BE2C (cell line): ENCODE measurements at regions not wholly inside any gene's neighbourhood (a gene's known extent, or its start where the extent isn't known, plus 50 kb on each side); places are given as distances from the start of the nearest gene placed in this dataset.

Source experiments
- DNase-seq: peaks from one replicate; pipeline ENCODE4 v3.0.0-alpha.2; 2020
- H3K27me3 ChIP-seq: fragments of 250-450 bp; sonication (Bioruptor Pico); 2 replicates; pipeline ENCODE4 v1.5.1; 2020; ENCODE audit warnings: mild to moderate bottlenecking
- H3K36me3 ChIP-seq: fragments of 250-450 bp; sonication (Bioruptor Pico); 2 replicates; pipeline ENCODE4 v1.5.1; 2020; ENCODE audit warnings: mild to moderate bottlenecking
- H3K4me1 ChIP-seq: fragments of 250-450 bp; sonication (Bioruptor Pico); 2 replicates; pipeline ENCODE4 v1.5.1; 2020
- H3K4me3 ChIP-seq: 2 replicates; pipeline ENCODE4 v1.5.1; 2011; ENCODE audit warnings: low read depth, low read length
- H3K9me3 ChIP-seq: fragments of 250-450 bp; sonication (Bioruptor Pico); 2 replicates; pipeline ENCODE4 v1.5.1; 2020
- CTCF ChIP-seq: IDR thresholded peaks from 2 replicates; pipeline ENCODE4 v1.5.1; 2012; ENCODE audit warnings: mild to moderate bottlenecking, low read depth, low read length

GRCh38 chr5:24177821-24178220, 467.0 kb downstream of the CDH10 start:
- no peaks in the 10 kb centered on the region for H3K36me3 ChIP-seq
- DNase-seq, result no peak
- H3K27me3 ChIP-seq, result no peaks in the 10 kb centered on the region
- H3K9me3 ChIP-seq, result no peaks in the 10 kb centered on the region
- no peak overlapping the region for H3K4me3 ChIP-seq
- no peak for TF ChIP-seq CTCF
- H3K4me1 ChIP-seq, result no peaks in the 10 kb centered on the region

- no peaks in the 10 kb centered on the region for H3K27me3 ChIP-seq
- no peaks in the 10 kb centered on the region for H3K36me3 ChIP-seq
- no peak for DNase-seq
- no peaks in the 10 kb centered on the region for H3K9me3 ChIP-seq
- no peak for TF ChIP-seq CTCF
- H3K4me3 ChIP-seq, result no peak overlapping the region
- H3K4me1 ChIP-seq, result no peaks in the 10 kb centered on the region
Measured at GRCh38 chr5:24183981-24184380, 460.8 kb downstream of the CDH10 start.

GRCh38 chr5:24188216-24188925, 456.4 kb downstream of the CDH10 start:
- Histone ChIP-seq H3K9me3 (no peaks in the 10 kb centered on the region), H3K36me3 (no peaks in the 10 kb centered on the region), H3K27me3 (no peaks in the 10 kb centered on the region), H3K4me1 (no peaks in the 10 kb centered on the region), H3K4me3 (no peak overlapping the region)
- no peak for DNase-seq
- TF ChIP-seq CTCF, result no peak

GRCh38 chr5:24196789-24197188, 448.0 kb downstream of the CDH10 start:
- H3K4me3 ChIP-seq, result 0 out of 2 replicates have a peak overlapping the region, but pooled peaks have one; percentile 10
- TF ChIP-seq CTCF, result no peak
- H3K4me1 ChIP-seq, result no peaks in the 10 kb centered on the region; the same call in 1 of the 2 replicates
- no peaks in the 10 kb centered on the region for H3K36me3 ChIP-seq
- H3K27me3 ChIP-seq, result no peaks in the 10 kb centered on the region
- H3K9me3 ChIP-seq, result no peaks in the 10 kb centered on the region
- no peak for DNase-seq

- Histone ChIP-seq H3K9me3 (no peaks in the 10 kb centered on the region), H3K4me1 (peaks cover 4% of the 10 kb centered on the region; the same call in 1 of the 2 replicates), H3K36me3 (no peaks in the 10 kb centered on the region), H3K4me3 (no peak overlapping the region), H3K27me3 (no peaks in the 10 kb centered on the region)
- DNase-seq, result no peak
- TF ChIP-seq CTCF, result no peak
Measured at GRCh38 chr5:24208686-24209106, 436.1 kb downstream of the CDH10 start.

- Histone ChIP-seq H3K9me3 (no peaks in the 10 kb centered on the region), H3K36me3 (no peaks in the 10 kb centered on the region), H3K4me1 (peaks cover 4% of the 10 kb centered on the region; the same call in 1 of the 2 replicates), H3K4me3 (no peak overlapping the region), H3K27me3 (no peaks in the 10 kb centered on the region)
- DNase-seq, result no peak
- no peak for TF ChIP-seq CTCF
Measured at GRCh38 chr5:24215114-24215513, 429.7 kb downstream of the CDH10 start.
